Astrocyte (in vitro differentiated cells and primary cell): ENCODE measurements at regions not wholly inside any gene's neighbourhood (a gene's known extent, or its start where the extent isn't known, plus 50 kb on each side); places are given as distances from the start of the nearest gene placed in this dataset.
A peak's percentile ranks its signal among the peaks of the same experiment; 100 is the strongest.
"Not testable (repeated sequence)": the region's sequence is repeated elsewhere in the genome, so short reads cannot be mapped to it uniquely, and the experiment has no call there.

Experiments
- DNase-seq: peaks from one replicate; pipeline ENCODE4 v3.0.0-alpha.2; 2010; ENCODE audit warnings: low read depth
- FAIRE-seq: peaks from 2 replicates; lab custom pipeline; 2011; peaks lifted over from hg19 to GRCh38; lab: Jason Lieb, UNC
- H2AFZ ChIP-seq: 2 replicates; pipeline ENCODE4 v1.6.0; 2012; ENCODE audit warnings: low read depth, low read length, inconsistent platforms
- H3K27ac ChIP-seq: 2 replicates; pipeline ENCODE4 v1.5.1; 2011; ENCODE audit warnings: low read depth, low read length, inconsistent platforms
- H3K27me3 ChIP-seq: 2 replicates; pipeline ENCODE4 v1.6.0; 2011; ENCODE audit warnings: low read length, inconsistent platforms; ENCODE audit not compliant: insufficient read depth
- H3K36me3 ChIP-seq: 2 replicates; pipeline ENCODE4 v1.5.1; 2011; ENCODE audit warnings: low read length, inconsistent platforms; ENCODE audit not compliant: insufficient read depth
- H3K4me1 ChIP-seq: 2 replicates; pipeline ENCODE4 v1.5.1; 2011; ENCODE audit warnings: low read length, inconsistent platforms; ENCODE audit not compliant: insufficient read depth
- H3K4me2 ChIP-seq: 2 replicates; pipeline ENCODE4 v1.6.0; 2012; ENCODE audit warnings: low read length, inconsistent platforms
- H3K4me3 ChIP-seq: 2 replicates; pipeline ENCODE4 v1.5.1; 2011; ENCODE audit warnings: low read depth, mild to moderate bottlenecking, low read length, inconsistent platforms; ENCODE audit not compliant: insufficient read depth
- H3K79me2 ChIP-seq: 2 replicates; pipeline ENCODE4 v1.6.0; 2012; ENCODE audit warnings: mild to moderate bottlenecking, low read length, inconsistent platforms; ENCODE audit not compliant: insufficient read depth
- H3K9ac ChIP-seq: 2 replicates; pipeline ENCODE4 v1.6.0; 2012; ENCODE audit warnings: mild to moderate bottlenecking, low read length, inconsistent platforms
- H3K9me3 ChIP-seq: 2 replicates; pipeline ENCODE4 v1.5.1; 2012; ENCODE audit warnings: low read depth, mild to moderate bottlenecking, low read length, inconsistent platforms; ENCODE audit not compliant: insufficient read depth
- H4K20me1 ChIP-seq: 2 replicates; pipeline ENCODE4 v1.6.0; 2012; ENCODE audit warnings: low read length, inconsistent platforms; ENCODE audit not compliant: insufficient read depth
- H3K27ac Mint-ChIP-seq: one replicate; pipeline ENCODE4 v1.8.0; 2021; ENCODE audit warnings: mild to moderate bottlenecking, mixed read lengths; ENCODE audit not compliant: unreplicated experiment
- H3K27me3 Mint-ChIP-seq: one replicate; pipeline ENCODE4 v1.8.0; 2021; ENCODE audit warnings: low read depth, mixed read lengths; ENCODE audit not compliant: unreplicated experiment
- H3K36me3 Mint-ChIP-seq: one replicate; pipeline ENCODE4 v1.8.0; 2021; ENCODE audit warnings: low read depth, mixed read lengths; ENCODE audit not compliant: unreplicated experiment
- H3K4me1 Mint-ChIP-seq: one replicate; pipeline ENCODE4 v1.8.0; 2021; ENCODE audit warnings: low read depth, mixed read lengths; ENCODE audit not compliant: unreplicated experiment
- H3K4me3 Mint-ChIP-seq: one replicate; pipeline ENCODE4 v1.8.0; 2021; ENCODE audit warnings: mild to moderate bottlenecking, moderate library complexity, mixed read lengths; ENCODE audit not compliant: unreplicated experiment
- H3K9me3 Mint-ChIP-seq: one replicate; pipeline ENCODE4 v1.8.0; 2021; ENCODE audit warnings: mild to moderate bottlenecking, mixed read lengths; ENCODE audit not compliant: unreplicated experiment
- CTCF ChIP-seq: IDR thresholded peaks from 2 replicates; pipeline ENCODE4 v1.5.1; 2011; ENCODE audit warnings: low read depth, mild to moderate bottlenecking, inconsistent platforms, low read length, moderate library complexity; ENCODE audit not compliant: insufficient read depth
- EZH2 ChIP-seq: IDR thresholded peaks from 2 replicates; pipeline ENCODE4 v1.6.1; 2012; ENCODE audit warnings: mild to moderate bottlenecking, low read length, inconsistent platforms; ENCODE audit not compliant: insufficient read depth

GRCh38 chrX:1835056-1835455, 220.2 kb downstream of the ASMT start:
- H3K4me1 Mint-ChIP-seq, result no peaks in the 10 kb centered on the region
- Histone ChIP-seq H3K79me2 (no peaks in the 10 kb centered on the region), H2AFZ (no peak overlapping the region), H3K9me3 (no peaks in the 10 kb centered on the region), H3K27me3 (no peaks in the 10 kb centered on the region), H3K4me2 (no peak overlapping the region), H3K4me1 (no peaks in the 10 kb centered on the region), H3K4me3 (no peak overlapping the region), H3K27ac (no peak overlapping the region), H4K20me1 (no peaks in the 10 kb centered on the region), H3K9ac (no peak overlapping the region), H3K36me3 (no peaks in the 10 kb centered on the region)
- TF ChIP-seq CTCF, result no peak
- no peak for TF ChIP-seq EZH2
- peak overlapping the region; percentile 15 for H3K27ac Mint-ChIP-seq
- no peaks in the 10 kb centered on the region for H3K27me3 Mint-ChIP-seq
- no peaks in the 10 kb centered on the region for H3K36me3 Mint-ChIP-seq
- H3K4me3 Mint-ChIP-seq, result no peak overlapping the region
- peaks cover 2% of the 10 kb centered on the region for H3K9me3 Mint-ChIP-seq
- DNase-seq (no peak), FAIRE-seq (no peak)

GRCh38 chrX:1836683-1837082, 221.8 kb downstream of the ASMT start:
- Histone ChIP-seq H3K36me3 (no peaks in the 10 kb centered on the region), H3K4me2 (no peak overlapping the region), H3K79me2 (no peaks in the 10 kb centered on the region), H4K20me1 (no peaks in the 10 kb centered on the region), H3K9ac (no peak overlapping the region), H2AFZ (no peak overlapping the region), H3K9me3 (no peaks in the 10 kb centered on the region), H3K27me3 (no peaks in the 10 kb centered on the region), H3K4me1 (no peaks in the 10 kb centered on the region), H3K27ac (no peak overlapping the region), H3K4me3 (no peak overlapping the region)
- H3K36me3 Mint-ChIP-seq, result no peaks in the 10 kb centered on the region
- FAIRE-seq (no peak), DNase-seq (no peak)
- H3K9me3 Mint-ChIP-seq, result peaks cover 2% of the 10 kb centered on the region
- no peaks in the 10 kb centered on the region for H3K27me3 Mint-ChIP-seq
- TF ChIP-seq EZH2, result no peak
- TF ChIP-seq CTCF, result no peak
- no peaks in the 10 kb centered on the region for H3K4me1 Mint-ChIP-seq
- H3K4me3 Mint-ChIP-seq, result no peak overlapping the region
- no peak overlapping the region for H3K27ac Mint-ChIP-seq

GRCh38 chrX:1841746-1842145, 226.9 kb downstream of the ASMT start:
- no peak for TF ChIP-seq CTCF
- no peak for TF ChIP-seq EZH2
- DNase-seq, result no peak
- Histone ChIP-seq H2AFZ (no peak overlapping the region), H3K79me2 (no peaks in the 10 kb centered on the region), H3K27me3 (no peaks in the 10 kb centered on the region), H3K4me2 (no peak overlapping the region), H3K9me3 (no peaks in the 10 kb centered on the region), H4K20me1 (no peaks in the 10 kb centered on the region), H3K27ac (no peak overlapping the region), H3K9ac (no peak overlapping the region), H3K36me3 (no peaks in the 10 kb centered on the region), H3K4me3 (no peak overlapping the region), H3K4me1 (no peaks in the 10 kb centered on the region)
- no peak for FAIRE-seq
- H3K9me3 Mint-ChIP-seq, result peaks cover 2% of the 10 kb centered on the region
- no peak overlapping the region for H3K27ac Mint-ChIP-seq
- H3K4me3 Mint-ChIP-seq, result no peak overlapping the region
- H3K36me3 Mint-ChIP-seq, result no peaks in the 10 kb centered on the region
- H3K4me1 Mint-ChIP-seq, result no peaks in the 10 kb centered on the region
- no peaks in the 10 kb centered on the region for H3K27me3 Mint-ChIP-seq

GRCh38 chrX:1847000-1847399, 232.1 kb downstream of the ASMT start:
- not testable (repeated sequence) for H3K4me1 Mint-ChIP-seq, DNase-seq, H3K4me3 Mint-ChIP-seq

More at GRCh38 chrX:1847000-1847399, 232.1 kb downstream of the ASMT start:
- H3K27me3 ChIP-seq, H3K4me2 ChIP-seq, H3K9me3 ChIP-seq, H2AFZ ChIP-seq, H3K79me2 ChIP-seq, H3K36me3 ChIP-seq, H3K27ac Mint-ChIP-seq, H3K9me3 Mint-ChIP-seq, H3K4me3 ChIP-seq, H3K9ac ChIP-seq, H3K27ac ChIP-seq, H3K4me1 ChIP-seq, H3K36me3 Mint-ChIP-seq, FAIRE-seq, H3K27me3 Mint-ChIP-seq, H4K20me1 ChIP-seq: not testable (repeated sequence)
